HEK293T (cell line): ENCODE measurements at regions not wholly inside any gene's neighbourhood (a gene's known extent, or its start where the extent isn't known, plus 50 kb on each side); places are given as distances from the start of the nearest gene placed in this dataset.

Source experiments
- ARNT ChIP-seq: fragments of 450-650 bp; IDR thresholded peaks from 2 replicates; pipeline ENCODE4 v1.6.1; 2017; ENCODE audit warnings: mild to moderate bottlenecking
- FOXK2 ChIP-seq: fragments of 450-650 bp; IDR thresholded peaks from 2 replicates; pipeline ENCODE4 v1.6.1; 2016; ENCODE audit warnings: mild to moderate bottlenecking
- TARDBP ChIP-seq: fragments of 450-650 bp; IDR thresholded peaks from 2 replicates; pipeline ENCODE4 v1.6.1; 2016

- TF ChIP-seq ARNT, result no peak
- TF ChIP-seq FOXK2, result no peak
- TF ChIP-seq TARDBP, result no peak
Measured at GRCh38 chr13:90706631-90707030, 640.9 kb upstream of the MIR17HG start.
